ENCODE measurements at regions not wholly inside any gene's neighbourhood (a gene's known extent, or its start where the extent isn't known, plus 50 kb on each side); places are given as distances from the start of the nearest gene placed in this dataset.

- no peaks in the 10 kb centered on the region for H3K27me3 ChIP-seq (ENCODE audit: control insufficient read depth in 1 of 2, insufficient read depth in 2 of 2, low read length in 2 of 2)
- WGBS (ENCODE audit: low lambda C conversion rate) = 0% methylated on average over 2 of the region's 2 CpGs
- no peak overlapping the region for H3K4me2 ChIP-seq (ENCODE audit: low read depth, low read length)
- no peak for FAIRE-seq
- peaks cover 86% of the 10 kb centered on the region for H3K9me3 ChIP-seq (ENCODE audit: low read length)
- BruUV-seq (replicated peaks) = no TSS peak
- ChIA-PET CTCF (ENCODE audit: low intra/inter-chr PET ratio, low total read pairs) (no interaction called here), POLR2A (no interaction called here)
- no peak overlapping the region for H3K9ac ChIP-seq (ENCODE audit: insufficient read depth, low read depth, low read length)
- no peaks in the 10 kb centered on the region for H3K36me3 ChIP-seq (replicated peaks in 1 of 2; ENCODE audit: control insufficient read depth in 1 of 2, insufficient read depth in 2 of 2, low read length in 2 of 2)
- TF ChIP-seq PHF20 (CRISPR knock-in tag; IDR thresholded peaks at IDR 0.05) = no peak
- TF ChIP-seq ZBTB20 (CRISPR knock-in tag; IDR thresholded peaks at IDR 0.05; ENCODE audit: borderline replicate concordance, low read depth) = no peak
- no peak for TF ChIP-seq NR1H2 (CRISPR knock-in tag; IDR thresholded peaks at IDR 0.05; ENCODE audit: borderline replicate concordance, low read depth)
- TF ChIP-seq ZBTB21 (CRISPR knock-in tag; IDR thresholded peaks at IDR 0.05) = no peak
- TF ChIP-seq ASH2L (IDR thresholded peaks at IDR 0.05; ENCODE audit: insufficient read length, low read depth, low read length) = no peak
- no peak for TF ChIP-seq ZZZ3 (CRISPR knock-in tag; IDR thresholded peaks at IDR 0.05; ENCODE audit: borderline replicate concordance)
- TF ChIP-seq ZSCAN21 (CRISPR knock-in tag; IDR thresholded peaks at IDR 0.05; ENCODE audit: borderline replicate concordance) = no peak
- no peak for TF ChIP-seq MAFK (conservative IDR thresholded peaks at IDR 0.05 in 1 of 2, IDR thresholded peaks at IDR 0.05 in 1 of 2; ENCODE audit: low read length in 2 of 2)
- TF ChIP-seq SRY (CRISPR knock-in tag; IDR thresholded peaks at IDR 0.05) = no peak
- TF ChIP-seq, protein P1, sequence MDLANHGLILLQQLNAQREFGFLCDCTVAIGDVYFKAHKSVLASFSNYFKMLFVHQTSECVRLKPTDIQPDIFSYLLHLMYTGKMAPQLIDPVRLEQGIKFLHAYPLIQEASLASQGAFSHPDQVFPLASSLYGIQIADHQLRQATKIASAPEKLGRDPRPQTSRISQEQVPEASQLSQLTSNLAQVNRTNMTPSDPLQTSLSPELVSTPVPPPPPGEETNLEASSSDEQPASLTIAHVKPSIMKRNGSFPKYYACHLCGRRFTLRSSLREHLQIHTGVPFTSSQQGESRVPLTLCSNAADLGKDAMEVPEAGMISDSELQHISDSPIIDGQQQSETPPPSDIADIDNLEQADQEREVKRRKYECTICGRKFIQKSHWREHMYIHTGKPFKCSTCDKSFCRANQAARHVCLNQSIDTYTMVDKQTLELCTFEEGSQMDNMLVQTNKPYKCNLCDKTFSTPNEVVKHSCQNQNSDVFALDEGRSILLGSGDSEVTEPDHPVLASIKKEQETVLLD (CRISPR knock-in tag; IDR thresholded peaks at IDR 0.05; ENCODE audit: low read depth) = no peak
- TF ChIP-seq THYN1 (CRISPR knock-in tag; IDR thresholded peaks at IDR 0.05; ENCODE audit: borderline replicate concordance, low read depth) = no peak
- no peak for TF ChIP-seq NAIF1 (CRISPR knock-in tag; IDR thresholded peaks at IDR 0.05; ENCODE audit: borderline replicate concordance)
- no peak for TF ChIP-seq ARNTL (CRISPR knock-in tag; IDR thresholded peaks at IDR 0.05)
- no peak for TF ChIP-seq LBX2 (CRISPR knock-in tag; IDR thresholded peaks at IDR 0.05; ENCODE audit: borderline replicate concordance)
- no peak for TF ChIP-seq ZNF512 (CRISPR knock-in tag; IDR thresholded peaks at IDR 0.05)
- no peak overlapping the region for H3K27ac ChIP-seq (ENCODE audit: extremely low read length, insufficient read depth, low read length)
- no peak for DNase-seq (ENCODE audit: low spot score)
- in situ Hi-C loops (cut with HindIII; ENCODE audit: extremely low pct_ligation_motif_present, low pct_unique_long_range_greater_than_20kb) = no loop called here
- H2AFZ ChIP-seq (ENCODE audit: low read length) = no peak overlapping the region
- ATAC-seq = no peak
- H3K4me1 ChIP-seq (ENCODE audit: insufficient read depth, low read length) = no peaks in the 10 kb centered on the region
- H3K4me3 ChIP-seq (replicated peaks in 1 of 3; ENCODE audit: insufficient read depth in 1 of 3, low read depth in 2 of 3, low read length in 3 of 3) = no peak overlapping the region
- H4K20me1 ChIP-seq (ENCODE audit: insufficient read depth, low read length) = no peaks in the 10 kb centered on the region
- H3K79me2 ChIP-seq (ENCODE audit: insufficient read depth, low read length) = no peaks in the 10 kb centered on the region
- intact Hi-C loops (cut with micrococcal nuclease; ENCODE audit: unreplicated experiment) = no loop called here
Observed at GRCh38 chr19:22914646-22915045, 82.6 kb downstream of the ZNF723 start.
